PFSK-1 (cell line): ENCODE measurements at regions not wholly inside any gene's neighbourhood (a gene's known extent, or its start where the extent isn't known, plus 50 kb on each side); places are given as distances from the start of the nearest gene placed in this dataset.

ENCODE experiments used
- FOXP2 ChIP-seq: optimal IDR thresholded peaks from 2 replicates; pipeline ENCODE3; 2011; ENCODE audit warnings: borderline replicate concordance, control low read depth, inconsistent platforms; ENCODE audit not compliant: insufficient read depth; ENCODE audit errors: extremely low read length, extremely low read depth
- POLR2AphosphoS5 ChIP-seq: IDR thresholded peaks from 2 replicates; pipeline ENCODE4 v1.6.1; 2012; ENCODE audit warnings: low read depth, mild to moderate bottlenecking, control low read depth, low read length, moderate library complexity
- SIN3A ChIP-seq: IDR thresholded peaks from 2 replicates; pipeline ENCODE4 v1.6.1; 2012; ENCODE audit warnings: mild to moderate bottlenecking, low read length, moderate library complexity, borderline replicate concordance; ENCODE audit not compliant: insufficient read depth
- TF ChIP-seq, protein P1 (sequence below), 2 experiments: IDR thresholded peaks; 2 replicates each; pipeline versions ENCODE4 v1.6.1 to v1.8.0; 2011 to 2012; ENCODE audit warnings: low read depth in 2 of 2, low read length in 2 of 2, control low read depth in 1 of 2, inconsistent platforms in 1 of 2, mild to moderate bottlenecking in 1 of 2, moderate library complexity in 1 of 2; ENCODE audit not compliant: insufficient read depth in 1 of 2

DNA sequence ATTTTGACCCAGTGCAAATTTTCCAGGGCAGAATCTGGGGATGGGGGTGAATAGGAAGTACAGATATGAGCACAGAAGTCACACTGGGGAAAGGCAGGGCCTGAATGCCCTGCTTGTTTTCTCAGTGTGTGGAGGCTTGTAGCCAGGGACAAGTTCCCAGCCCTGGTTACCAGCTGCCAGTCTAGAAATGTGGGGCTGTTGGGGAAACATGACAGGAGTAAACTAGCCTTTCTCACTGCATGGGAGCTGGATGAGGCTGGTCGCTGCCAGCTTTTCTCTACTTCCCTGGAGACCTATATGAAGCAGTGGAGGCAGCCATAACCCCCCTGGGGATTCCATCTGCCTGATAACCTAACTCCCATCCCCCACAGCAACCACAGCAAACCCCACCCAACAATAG is 2267.7 kb downstream of the PCDH9 start:
- TF ChIP-seq POLR2AphosphoS5 (no peak), FOXP2 (no peak), SIN3A (no peak)
- TF ChIP-seq, protein P1, sequence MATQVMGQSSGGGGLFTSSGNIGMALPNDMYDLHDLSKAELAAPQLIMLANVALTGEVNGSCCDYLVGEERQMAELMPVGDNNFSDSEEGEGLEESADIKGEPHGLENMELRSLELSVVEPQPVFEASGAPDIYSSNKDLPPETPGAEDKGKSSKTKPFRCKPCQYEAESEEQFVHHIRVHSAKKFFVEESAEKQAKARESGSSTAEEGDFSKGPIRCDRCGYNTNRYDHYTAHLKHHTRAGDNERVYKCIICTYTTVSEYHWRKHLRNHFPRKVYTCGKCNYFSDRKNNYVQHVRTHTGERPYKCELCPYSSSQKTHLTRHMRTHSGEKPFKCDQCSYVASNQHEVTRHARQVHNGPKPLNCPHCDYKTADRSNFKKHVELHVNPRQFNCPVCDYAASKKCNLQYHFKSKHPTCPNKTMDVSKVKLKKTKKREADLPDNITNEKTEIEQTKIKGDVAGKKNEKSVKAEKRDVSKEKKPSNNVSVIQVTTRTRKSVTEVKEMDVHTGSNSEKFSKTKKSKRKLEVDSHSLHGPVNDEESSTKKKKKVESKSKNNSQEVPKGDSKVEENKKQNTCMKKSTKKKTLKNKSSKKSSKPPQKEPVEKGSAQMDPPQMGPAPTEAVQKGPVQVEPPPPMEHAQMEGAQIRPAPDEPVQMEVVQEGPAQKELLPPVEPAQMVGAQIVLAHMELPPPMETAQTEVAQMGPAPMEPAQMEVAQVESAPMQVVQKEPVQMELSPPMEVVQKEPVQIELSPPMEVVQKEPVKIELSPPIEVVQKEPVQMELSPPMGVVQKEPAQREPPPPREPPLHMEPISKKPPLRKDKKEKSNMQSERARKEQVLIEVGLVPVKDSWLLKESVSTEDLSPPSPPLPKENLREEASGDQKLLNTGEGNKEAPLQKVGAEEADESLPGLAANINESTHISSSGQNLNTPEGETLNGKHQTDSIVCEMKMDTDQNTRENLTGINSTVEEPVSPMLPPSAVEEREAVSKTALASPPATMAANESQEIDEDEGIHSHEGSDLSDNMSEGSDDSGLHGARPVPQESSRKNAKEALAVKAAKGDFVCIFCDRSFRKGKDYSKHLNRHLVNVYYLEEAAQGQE (IDR thresholded peaks at IDR 0.05; ENCODE audit: insufficient read depth in 1 of 2, low read depth in 2 of 2, low read length in 2 of 2) = no peak
